ENCODE measurements at regions not wholly inside any gene's neighbourhood (a gene's known extent, or its start where the extent isn't known, plus 50 kb on each side); places are given as distances from the start of the nearest gene placed in this dataset.

- intact Hi-C loops (cut with DNase I) = no loop called here
- DNase-seq = no peak
- WGBS, 2 donors = 83 to 96% methylated on average over 1 of the region's 1 CpG
- Histone ChIP-seq H3K4me3 (no peak overlapping the region), H3K27me3 (peaks cover 0 to 5% (median 0%) of the 10 kb centered on the region in 7 donors), H3K4me1 (no peaks in the 10 kb centered on the region), H3K9me3 (no peaks in the 10 kb centered on the region), H3K27ac (no peak overlapping the region), H3K36me3 (no peaks in the 10 kb centered on the region)
- ATAC-seq = no peak
- TF ChIP-seq CTCF (IDR thresholded peaks at IDR 0.05) = no peak
Measured at GRCh38 chr4:121221201-121221600, 57.1 kb upstream of the TNIP3 start.

GRCh38 chr4:121220698-121221097 is 56.6 kb upstream of the TNIP3 start:
- no peaks in the 10 kb centered on the region for H3K36me3 ChIP-seq
- H3K9me3 ChIP-seq = no peaks in the 10 kb centered on the region
- peaks cover 0 to 5% (median 0%) of the 10 kb centered on the region in 7 donors for H3K27me3 ChIP-seq
- H3K27ac ChIP-seq = peak overlapping the region in 1 of 10 donors; percentile 17
- no peak for DNase-seq
- H3K4me3 ChIP-seq = no peak overlapping the region
- no peak for ATAC-seq
- WGBS, 2 donors = 72 to 77% methylated on average over 5 of the region's 5 CpGs
- no peaks in the 10 kb centered on the region for H3K4me1 ChIP-seq
- intact Hi-C loops (cut with DNase I) = no loop called here
- no peak for TF ChIP-seq CTCF (IDR thresholded peaks at IDR 0.05)

- Histone ChIP-seq H3K9me3 (no peaks in the 10 kb centered on the region), H3K36me3 (no peaks in the 10 kb centered on the region), H3K4me1 (no peaks in the 10 kb centered on the region), H3K27ac (no peak overlapping the region), H3K27me3 (peaks cover 0 to 5% (median 0%) of the 10 kb centered on the region in 7 donors), H3K4me3 (no peak overlapping the region)
- no peak for TF ChIP-seq CTCF (IDR thresholded peaks at IDR 0.05)
- intact Hi-C loops (cut with DNase I) = no loop called here
- WGBS, 2 donors = 38 to 56% methylated on average over 1 of the region's 1 CpG
- DNase-seq (no peak), ATAC-seq (no peak)
Measured at GRCh38 chr4:121219227-121219626, 55.1 kb upstream of the TNIP3 start.

GRCh38 chr4:121217351-121217750 is 53.2 kb upstream of the TNIP3 start:
- Histone ChIP-seq H3K27ac (no peak overlapping the region), H3K4me3 (no peak overlapping the region), H3K36me3 (no peaks in the 10 kb centered on the region), H3K4me1 (no peaks in the 10 kb centered on the region), H3K9me3 (no peaks in the 10 kb centered on the region), H3K27me3 (peaks cover 0 to 5% (median 0%) of the 10 kb centered on the region in 7 donors)
- DNase-seq = no peak
- intact Hi-C loops (cut with DNase I) = no loop called here
- WGBS, 2 donors = 74 to 75% methylated on average over 2 of the region's 2 CpGs
- no peak for ATAC-seq
- TF ChIP-seq CTCF (IDR thresholded peaks at IDR 0.05) = no peak
